Lung (tissue), 11 donors: ENCODE measurements at regions not wholly inside any gene's neighbourhood (a gene's known extent, or its start where the extent isn't known, plus 50 kb on each side); places are given as distances from the start of the nearest gene placed in this dataset.

Source experiments
- ATAC-seq: fragments of 200-7000 bp; cut with Tn5 transposase; one replicate; pipeline ENCODE4 v1.9.1; 2020; ENCODE audit warnings: moderate number of reproducible peaks; ENCODE audit not compliant: insufficient read depth, low FRiP score
- DNase-seq, 3 donors: peaks; one replicate each; pipeline ENCODE4 v3.0.0-alpha.2; 2013 to 2017
- H3K27ac ChIP-seq, 2 donors: one replicate each; pipeline ENCODE4 v1.5.1; 2013; ENCODE audit warnings: mild to moderate bottlenecking in 2 of 2, moderate library complexity in 2 of 2, control low read depth in 1 of 2, inconsistent platforms in 1 of 2, low read depth in 1 of 2, low read length in 1 of 2
- H3K27me3 ChIP-seq, 3 donors: one replicate each; pipeline ENCODE4 v1.5.1; 2013; ENCODE audit warnings: low read length in 2 of 3; ENCODE audit not compliant: control insufficient read depth in 3 of 3, insufficient read depth in 3 of 3
- H3K36me3 ChIP-seq, 4 donors: one replicate each; pipeline ENCODE4 v1.5.1; 2013; ENCODE audit warnings: low read length in 4 of 4, mild to moderate bottlenecking in 1 of 4, moderate library complexity in 1 of 4; ENCODE audit not compliant: control insufficient read depth in 4 of 4, insufficient read depth in 4 of 4
- H3K4me1 ChIP-seq, 5 donors: one replicate each; pipeline ENCODE4 v1.5.1; 2013; ENCODE audit warnings: low read length in 5 of 5, mild to moderate bottlenecking in 2 of 5, moderate library complexity in 1 of 5; ENCODE audit not compliant: control insufficient read depth in 5 of 5, insufficient read depth in 5 of 5
- H3K4me3 ChIP-seq: one replicate; pipeline ENCODE4 v1.5.1; 2013; ENCODE audit warnings: mild to moderate bottlenecking, control low read depth, moderate library complexity
- H3K9ac ChIP-seq, 2 donors: one replicate each; pipeline ENCODE4 v1.5.1; 2013; ENCODE audit warnings: low read length in 2 of 2, control low read depth in 1 of 2; ENCODE audit not compliant: insufficient read depth in 1 of 2
- H3K9me3 ChIP-seq, 4 donors: one replicate each; pipeline ENCODE4 v1.5.1; 2013; ENCODE audit warnings: low read length in 3 of 4, mild to moderate bottlenecking in 1 of 4, moderate library complexity in 1 of 4; ENCODE audit not compliant: control insufficient read depth in 4 of 4, insufficient read depth in 3 of 4
- WGBS, 2 donors: extraction: QIAGEN DNeasy Blood & Tissue Kit; methylation state at CpG; one replicate each; pipeline ENCODE4 v1.1.7; 2013; 5-methylcytosine and 5-hydroxymethylcytosine counted together
- TF ChIP-seq, protein P1 (sequence below): IDR thresholded peaks from 2 replicates; pipeline ENCODE4 v1.5.1; 2012; ENCODE audit warnings: mild to moderate bottlenecking; ENCODE audit errors: control extremely low read depth, extremely low read depth
- donor health status: control.
- donor health status: control.
- donor health status: Bipolar disorder and iron deficiency.
- donor health status: healthy.
- donor health status: DM: yes; HTN: yes; CAD: no.

DNA sequence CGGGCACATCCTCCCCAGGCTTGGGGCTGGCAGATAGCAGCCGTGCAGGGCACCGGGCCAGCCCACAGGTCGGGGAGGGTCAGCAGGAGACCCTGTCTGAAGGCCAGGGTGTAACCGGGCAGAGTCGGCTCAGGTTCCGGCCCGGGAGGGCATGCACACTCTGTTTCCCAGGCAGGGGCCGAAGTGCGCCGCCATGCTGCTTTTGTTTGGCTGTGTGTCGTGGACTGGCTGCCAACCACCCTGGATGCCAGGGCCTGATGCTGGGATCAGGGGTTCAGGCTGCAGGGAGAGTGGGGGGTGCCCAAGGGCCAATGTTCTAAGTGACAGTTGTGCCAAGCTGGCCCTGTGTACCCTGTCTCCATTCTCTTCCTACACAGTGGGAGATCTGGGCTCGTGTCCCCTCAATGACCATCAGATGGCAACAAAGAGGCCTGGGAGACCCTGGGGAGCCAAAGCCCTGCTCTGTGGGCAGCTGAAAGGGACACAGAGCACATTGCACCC, 120.9 kb upstream of the B3GAT1 start:
- TF ChIP-seq, protein P1, sequence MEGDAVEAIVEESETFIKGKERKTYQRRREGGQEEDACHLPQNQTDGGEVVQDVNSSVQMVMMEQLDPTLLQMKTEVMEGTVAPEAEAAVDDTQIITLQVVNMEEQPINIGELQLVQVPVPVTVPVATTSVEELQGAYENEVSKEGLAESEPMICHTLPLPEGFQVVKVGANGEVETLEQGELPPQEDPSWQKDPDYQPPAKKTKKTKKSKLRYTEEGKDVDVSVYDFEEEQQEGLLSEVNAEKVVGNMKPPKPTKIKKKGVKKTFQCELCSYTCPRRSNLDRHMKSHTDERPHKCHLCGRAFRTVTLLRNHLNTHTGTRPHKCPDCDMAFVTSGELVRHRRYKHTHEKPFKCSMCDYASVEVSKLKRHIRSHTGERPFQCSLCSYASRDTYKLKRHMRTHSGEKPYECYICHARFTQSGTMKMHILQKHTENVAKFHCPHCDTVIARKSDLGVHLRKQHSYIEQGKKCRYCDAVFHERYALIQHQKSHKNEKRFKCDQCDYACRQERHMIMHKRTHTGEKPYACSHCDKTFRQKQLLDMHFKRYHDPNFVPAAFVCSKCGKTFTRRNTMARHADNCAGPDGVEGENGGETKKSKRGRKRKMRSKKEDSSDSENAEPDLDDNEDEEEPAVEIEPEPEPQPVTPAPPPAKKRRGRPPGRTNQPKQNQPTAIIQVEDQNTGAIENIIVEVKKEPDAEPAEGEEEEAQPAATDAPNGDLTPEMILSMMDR = no peak
- Histone ChIP-seq H3K4me1 (no peaks in the 10 kb centered on the region), H3K9ac (no peak overlapping the region), H3K27me3 (no peaks in the 10 kb centered on the region), H3K9me3 (peaks cover 0 to 4% (median 0%) of the 10 kb centered on the region in 4 donors), H3K4me3 (no peak overlapping the region), H3K27ac (no peak overlapping the region), H3K36me3 (no peaks in the 10 kb centered on the region)
- DNase-seq (peak in 1 of 3 donors; percentile 2), ATAC-seq (no peak)
- 89 to 94% methylated on average over 13 of the region's 13 CpGs for WGBS, 2 donors

DNA sequence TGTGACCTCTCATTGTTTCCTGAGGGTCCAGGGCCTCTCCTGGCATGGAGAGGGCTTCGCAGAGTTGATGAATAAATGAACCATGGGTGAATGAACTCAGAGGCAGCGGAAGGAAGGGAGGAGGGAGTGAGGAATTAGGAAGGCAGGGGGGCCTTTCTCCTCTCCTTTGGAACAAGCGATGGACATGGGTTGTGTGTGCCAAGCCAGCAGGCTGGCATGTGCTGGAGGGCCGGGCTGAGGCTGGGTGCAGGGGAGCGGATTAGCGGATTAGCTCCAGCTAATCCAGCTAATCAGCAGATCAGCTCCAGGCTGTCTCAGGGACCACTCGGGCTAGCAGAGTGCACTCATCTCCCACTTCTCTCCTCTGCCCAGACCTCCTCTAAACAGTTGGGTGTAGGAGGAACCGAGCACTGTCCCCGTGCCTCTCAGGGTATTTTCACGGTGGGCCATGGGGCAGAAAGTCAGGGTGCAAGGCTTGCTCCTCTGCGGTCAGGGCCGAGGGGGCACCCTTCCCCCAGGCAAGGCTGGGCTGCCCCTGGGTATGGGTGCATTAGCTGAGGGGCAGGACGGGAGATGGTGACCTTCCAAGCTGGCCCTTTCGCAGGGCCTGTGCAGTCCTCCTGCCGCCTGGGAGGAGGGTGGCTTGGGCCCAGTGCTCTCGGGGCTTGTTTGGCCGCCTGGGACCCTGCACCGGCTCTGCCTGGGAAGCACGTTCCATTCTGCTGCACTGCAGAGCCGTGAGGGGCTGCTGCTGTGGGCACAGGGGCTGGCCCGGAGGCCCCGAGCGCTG, 120.3 kb upstream of the B3GAT1 start:
- Histone ChIP-seq H3K9me3 (peaks cover 0 to 2% (median 0%) of the 10 kb centered on the region in 4 donors), H3K36me3 (no peaks in the 10 kb centered on the region), H3K27ac (no peak overlapping the region), H3K4me3 (no peak overlapping the region), H3K9ac (no peak overlapping the region), H3K27me3 (no peaks in the 10 kb centered on the region), H3K4me1 (no peaks in the 10 kb centered on the region)
- ATAC-seq (no peak), DNase-seq (peak in 1 of 3 donors; percentile 11)
- WGBS, 2 donors = 88 to 95% methylated on average over 23 of the region's 23 CpGs
- TF ChIP-seq, protein P1 = no peak

DNA sequence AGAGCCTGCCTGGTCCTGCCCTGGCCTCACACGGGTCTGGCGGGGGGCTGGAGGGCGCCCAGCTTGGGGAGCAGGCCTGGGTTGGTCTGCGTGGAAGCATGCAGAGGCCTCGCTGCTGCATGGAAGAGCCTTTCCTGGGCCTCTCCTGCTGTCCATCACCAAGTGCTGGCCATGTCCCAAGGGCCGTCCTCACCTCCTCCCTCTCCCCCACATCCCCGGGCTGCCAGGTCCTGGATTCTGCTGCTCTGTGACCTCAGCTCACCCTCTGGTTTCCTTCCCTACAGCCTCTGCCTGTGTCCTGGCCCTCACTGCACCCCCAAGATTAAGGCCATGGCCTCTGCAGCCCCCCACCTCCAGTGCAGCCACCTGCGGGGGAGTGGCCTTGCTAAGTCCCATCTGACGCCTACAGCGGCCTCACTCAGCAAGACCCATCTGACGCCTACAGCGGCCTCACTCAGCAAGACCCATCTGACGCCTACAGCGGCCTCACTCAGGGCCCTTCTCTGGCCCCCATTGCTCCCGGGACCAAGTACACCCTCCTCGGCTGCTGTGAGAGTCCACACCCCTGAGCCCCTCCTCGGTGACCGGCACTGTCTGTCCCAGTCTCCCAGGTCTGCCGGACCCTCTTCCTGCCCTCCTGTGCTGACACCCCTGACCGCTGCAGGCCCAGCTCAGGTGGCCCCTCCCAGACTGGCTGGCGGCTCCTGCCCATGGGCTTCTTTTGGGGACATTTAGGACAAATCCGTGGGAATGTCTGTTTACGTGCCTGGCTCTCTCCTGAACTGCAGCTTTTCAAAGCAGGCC, 119.5 kb upstream of the B3GAT1 start:
- Histone ChIP-seq H3K4me3 (no peak overlapping the region), H3K36me3 (no peaks in the 10 kb centered on the region), H3K9me3 (peaks cover 0 to 2% (median 0%) of the 10 kb centered on the region in 4 donors), H3K9ac (no peak overlapping the region), H3K4me1 (no peaks in the 10 kb centered on the region), H3K27me3 (no peaks in the 10 kb centered on the region), H3K27ac (no peak overlapping the region)
- TF ChIP-seq, protein P1 = no peak
- WGBS, 2 donors = 81 to 92% methylated on average over 21 to 23 of the region's 23 CpGs
- DNase-seq (peak in 1 of 3 donors; percentile 6), ATAC-seq (no peak)
